HCT116 (cell line): ENCODE measurements at regions not wholly inside any gene's neighbourhood (a gene's known extent, or its start where the extent isn't known, plus 50 kb on each side); places are given as distances from the start of the nearest gene placed in this dataset.

Experiments used
- ATAC-seq: fragments of 200-7000 bp; cut with Tn5 transposase; 2 replicates; pipeline ENCODE4 v1.9.1; 2020; ENCODE audit warnings: mild to moderate bottlenecking, moderate library complexity
- BruUV-seq: library from RNA; stranded (reverse); fragments of 400-500 nt; replicated peaks from 2 replicates; lab custom pipeline; 2021; lab: Mats Ljungman, UMichigan
- CTCF ChIA-PET: fragments of 300-600 bp; sonication (Branson Sonifier 250); formaldehyde crosslinking; loops from one replicate; lab custom pipeline; 2021; ENCODE audit warnings: antibody characterized with exemption; lab: Charles Lee
- POLR2A ChIA-PET: fragments of 300-600, 350-600 bp; sonication (Branson Sonifier 250); formaldehyde crosslinking; loops from one replicate; lab custom pipeline; 2021; ENCODE audit warnings: antibody characterized with exemption; lab: Charles Lee
- RAD21 ChIA-PET, 2 experiments: fragments of 300-600 bp; sonication (Branson Sonifier 250); formaldehyde crosslinking; loops; one replicate each; lab custom pipeline; 2023; ENCODE audit warnings: low total read pairs in 2 of 2; ENCODE audit not compliant: uncharacterized antibody in 2 of 2, unreplicated experiment in 2 of 2, low non-redundant PET in 1 of 2; lab: Charles Lee
- DNase-seq: peaks from one replicate; pipeline ENCODE4 v3.0.0-alpha.2; 2010; ENCODE audit warnings: low read depth, low spot score
- H2AFZ ChIP-seq: fragments of 200-600 bp; shearing (Covaris generic), sonication (generic); 2 replicates; pipeline ENCODE4 v1.6.1; 2017; ENCODE audit warnings: low read depth, mixed run types, mixed read lengths, antibody characterized with exemption, low read length; ENCODE audit not compliant: poor library complexity, severe bottlenecking
- H3K27ac ChIP-seq: 2 replicates; pipeline ENCODE4 v1.5.1; 2012; ENCODE audit warnings: low read depth, low read length
- H3K27me3 ChIP-seq: fragments of 200-600 bp; sonication (generic); 2 replicates; pipeline ENCODE4 v1.6.1; 2016; ENCODE audit warnings: mixed run types, low read length, mixed read lengths; ENCODE audit not compliant: insufficient read depth
- H3K36me3 ChIP-seq, 2 experiments: fragments of 200-500 bp in 1 of 2; fragments of 200-600 bp in 1 of 2; sonication (Bioruptor generic) in 1 of 2; sonication (generic) in 1 of 2; 2 replicates each; pipeline versions ENCODE4 v1.5.1 to v1.6.1; 2014 to 2016; ENCODE audit warnings: low read length in 2 of 2, inconsistent platforms in 1 of 2, mixed read lengths in 1 of 2, mixed run types in 1 of 2; ENCODE audit not compliant: insufficient read depth in 2 of 2, control insufficient read depth in 1 of 2
- H3K4me1 ChIP-seq, 2 experiments: fragments of 200-600 bp in 1 of 2; sonication (generic) in 1 of 2; 2 replicates each; pipeline versions ENCODE4 v1.5.1 to v1.6.1; 2012 to 2017; ENCODE audit warnings: low read length in 2 of 2, inconsistent platforms in 1 of 2, mild to moderate bottlenecking in 1 of 2, mixed read lengths in 1 of 2, mixed run types in 1 of 2, moderate library complexity in 1 of 2; ENCODE audit not compliant: insufficient read depth in 2 of 2, control insufficient read depth in 1 of 2
- H3K4me2 ChIP-seq: fragments of 200-600 bp; sonication (generic); 2 replicates; pipeline ENCODE4 v1.6.1; 2017; ENCODE audit warnings: mixed run types, low read length, mixed read lengths
- H3K4me3 ChIP-seq, 2 experiments: fragments of 200-600 bp in 1 of 2; sonication (generic) in 1 of 2; replicated peaks in 1 of 2; 2 replicates each; pipeline ENCODE4 v1.5.1; 2011 to 2016; ENCODE audit warnings: low read length in 2 of 2, control low read depth in 1 of 2, low read depth in 1 of 2, mild to moderate bottlenecking in 1 of 2, mixed read lengths in 1 of 2, mixed run types in 1 of 2
- H3K79me2 ChIP-seq: fragments of 200-600 bp; sonication (generic); 2 replicates; pipeline ENCODE4 v1.6.1; 2017; ENCODE audit warnings: mild to moderate bottlenecking, mixed run types, low read length, moderate library complexity, mixed read lengths; ENCODE audit not compliant: insufficient read depth
- H3K9ac ChIP-seq: fragments of 200-600 bp; sonication (generic); 2 replicates; pipeline ENCODE4 v1.6.1; 2016; ENCODE audit warnings: low read length, mixed read lengths
- H3K9me2 ChIP-seq: fragments of 200-600 bp; sonication (generic), shearing (Covaris generic); 2 replicates; pipeline ENCODE4 v1.6.1; 2017; ENCODE audit warnings: mixed run types, mild to moderate bottlenecking, moderate library complexity; ENCODE audit not compliant: insufficient read depth
- H3K9me3 ChIP-seq, 2 experiments: fragments of 200-500 bp in 1 of 2; fragments of 200-600 bp in 1 of 2; sonication (Bioruptor generic) in 1 of 2; sonication (generic) in 1 of 2; 2 replicates each; pipeline ENCODE4 v1.6.1; 2014 to 2017; ENCODE audit warnings: low read length in 2 of 2, mixed read lengths in 2 of 2, inconsistent platforms in 1 of 2, low read depth in 1 of 2, mild to moderate bottlenecking in 1 of 2, mixed run types in 1 of 2, moderate library complexity in 1 of 2; ENCODE audit not compliant: control insufficient read depth in 1 of 2, insufficient read depth in 1 of 2
- H4K20me1 ChIP-seq: fragments of 200-600 bp; sonication (generic), shearing (Covaris generic); 2 replicates; pipeline ENCODE4 v1.6.1; 2017; ENCODE audit warnings: mixed run types, mild to moderate bottlenecking, moderate library complexity; ENCODE audit not compliant: insufficient read depth
- CEBPB ChIP-seq: IDR thresholded peaks from 2 replicates; pipeline ENCODE4 v1.6.1; 2012; ENCODE audit warnings: low read depth
- CTCF ChIP-seq, 3 experiments: fragments of 200-600 bp in 1 of 3; sonication (generic) in 1 of 3; IDR thresholded peaks in 2 of 3; conservative IDR thresholded peaks in 1 of 3; 2 replicates each; pipeline ENCODE4 v1.5.1; 2012 to 2017; ENCODE audit warnings: low read depth in 2 of 3, low read length in 2 of 3, antibody characterized with exemption in 1 of 3, borderline replicate concordance in 1 of 3, control low read depth in 1 of 3, mild to moderate bottlenecking in 1 of 3, mixed read lengths in 1 of 3, mixed run types in 1 of 3, moderate library complexity in 1 of 3; ENCODE audit not compliant: insufficient read depth in 1 of 3
- EGR1 ChIP-seq: IDR thresholded peaks from 2 replicates; pipeline ENCODE4 v1.6.1; 2012; ENCODE audit warnings: low read depth
- MAX ChIP-seq: IDR thresholded peaks from 2 replicates; pipeline ENCODE4 v1.6.1; 2012
- RAD21 ChIP-seq: IDR thresholded peaks from 2 replicates; pipeline ENCODE4 v1.6.1; 2012; ENCODE audit warnings: low read depth, mild to moderate bottlenecking
- SRF ChIP-seq: IDR thresholded peaks from 2 replicates; pipeline ENCODE4 v1.6.1; 2012; ENCODE audit warnings: low read depth
- YY1 ChIP-seq: IDR thresholded peaks from 2 replicates; pipeline ENCODE4 v1.6.1; 2011; ENCODE audit warnings: low read length, low read depth, moderate library complexity, mild to moderate bottlenecking; ENCODE audit not compliant: insufficient replicate concordance; ENCODE audit errors: extremely low read depth
- ZBTB33 ChIP-seq: IDR thresholded peaks from 2 replicates; pipeline ENCODE4 v1.6.1; 2011; ENCODE audit warnings: mild to moderate bottlenecking, low read length, moderate library complexity; ENCODE audit not compliant: insufficient replicate concordance; ENCODE audit errors: extremely low read depth
- ZFX ChIP-seq: fragments of 450-650 bp; IDR thresholded peaks from 2 replicates; pipeline ENCODE4 v1.6.1; 2017
- intact Hi-C: fragments of 100-400 bp; cut with micrococcal nuclease; formaldehyde crosslinking; loops from 2 replicates; pipeline ENCODE4 v1.10.0; 2022
- TF ChIP-seq, protein P1 (sequence below): IDR thresholded peaks from 2 replicates; pipeline ENCODE4 v1.6.1; 2012; ENCODE audit warnings: low read depth
- TF ChIP-seq, protein P2 (sequence below): IDR thresholded peaks from 2 replicates; pipeline ENCODE4 v1.6.1; 2012

DNA sequence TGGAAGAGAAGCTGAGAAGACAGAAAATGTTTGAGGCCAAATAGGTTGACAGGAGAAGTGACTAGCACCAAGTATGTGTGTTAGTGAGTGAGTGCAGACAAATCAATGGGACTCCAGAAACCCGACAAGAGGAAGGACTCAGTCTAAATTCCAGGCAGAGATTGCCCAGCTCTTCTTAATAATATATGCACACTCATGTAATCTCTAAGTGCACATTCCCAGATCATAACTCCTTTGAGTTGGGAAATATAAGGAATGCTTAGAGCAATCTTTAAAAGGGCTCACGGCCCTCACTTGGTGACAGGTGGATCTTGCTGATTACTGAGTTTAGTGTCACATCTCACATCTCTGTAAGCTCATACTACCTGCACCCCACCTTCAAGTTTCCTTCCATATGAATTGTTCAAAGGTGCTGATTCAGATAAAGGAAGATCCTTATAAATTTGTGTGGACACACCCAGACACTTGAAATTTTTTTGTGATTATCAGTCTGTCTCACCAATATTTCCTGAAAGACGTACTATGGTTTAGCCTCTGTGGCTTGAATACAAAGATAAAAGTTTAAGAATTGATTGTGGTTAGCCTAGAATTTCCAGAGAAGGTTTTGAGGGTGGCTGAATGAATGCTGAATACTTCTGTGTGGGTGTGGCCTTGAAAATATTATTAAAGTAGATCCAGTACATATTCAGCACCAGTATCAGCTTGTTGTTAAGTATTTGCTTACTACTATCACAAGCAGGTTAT lies 205.1 kb upstream of the UGT8 start:
- Histone ChIP-seq H3K9ac (no peak overlapping the region), H3K4me1 (no peaks in the 10 kb centered on the region), H3K79me2 (no peaks in the 10 kb centered on the region), H3K9me2 (no peaks in the 10 kb centered on the region), H3K4me2 (no peak overlapping the region), H2AFZ (no peak overlapping the region), H3K9me3 (no peaks in the 10 kb centered on the region), H3K27ac (no peak overlapping the region), H3K27me3 (no peaks in the 10 kb centered on the region), H3K36me3 (no peaks in the 10 kb centered on the region), H4K20me1 (no peaks in the 10 kb centered on the region), H3K4me3 (no peak overlapping the region)
- POLR2A ChIA-PET, result interaction anchor here (1.0 kb wide), 1 partner anchor 9 kb away, joined by 3 read pairs; no protein-coding TSS in a partner anchor
- CTCF ChIA-PET, result interaction anchor here (1.4 kb wide), 1 partner anchor 265 kb away, joined by 5 read pairs; no protein-coding TSS in a partner anchor
- RAD21 ChIA-PET, result no interaction called here
- no TSS peak for BruUV-seq
- intact Hi-C loops, result no loop called here
- DNase-seq (no peak), ATAC-seq (no peak; the same call in 1 of the 2 replicates)
- TF ChIP-seq ZBTB33, result no peak
- no peak for TF ChIP-seq MAX
- TF ChIP-seq EGR1, result no peak
- TF ChIP-seq ZFX, result no peak
- TF ChIP-seq YY1, result no peak
- TF ChIP-seq, protein P1, sequence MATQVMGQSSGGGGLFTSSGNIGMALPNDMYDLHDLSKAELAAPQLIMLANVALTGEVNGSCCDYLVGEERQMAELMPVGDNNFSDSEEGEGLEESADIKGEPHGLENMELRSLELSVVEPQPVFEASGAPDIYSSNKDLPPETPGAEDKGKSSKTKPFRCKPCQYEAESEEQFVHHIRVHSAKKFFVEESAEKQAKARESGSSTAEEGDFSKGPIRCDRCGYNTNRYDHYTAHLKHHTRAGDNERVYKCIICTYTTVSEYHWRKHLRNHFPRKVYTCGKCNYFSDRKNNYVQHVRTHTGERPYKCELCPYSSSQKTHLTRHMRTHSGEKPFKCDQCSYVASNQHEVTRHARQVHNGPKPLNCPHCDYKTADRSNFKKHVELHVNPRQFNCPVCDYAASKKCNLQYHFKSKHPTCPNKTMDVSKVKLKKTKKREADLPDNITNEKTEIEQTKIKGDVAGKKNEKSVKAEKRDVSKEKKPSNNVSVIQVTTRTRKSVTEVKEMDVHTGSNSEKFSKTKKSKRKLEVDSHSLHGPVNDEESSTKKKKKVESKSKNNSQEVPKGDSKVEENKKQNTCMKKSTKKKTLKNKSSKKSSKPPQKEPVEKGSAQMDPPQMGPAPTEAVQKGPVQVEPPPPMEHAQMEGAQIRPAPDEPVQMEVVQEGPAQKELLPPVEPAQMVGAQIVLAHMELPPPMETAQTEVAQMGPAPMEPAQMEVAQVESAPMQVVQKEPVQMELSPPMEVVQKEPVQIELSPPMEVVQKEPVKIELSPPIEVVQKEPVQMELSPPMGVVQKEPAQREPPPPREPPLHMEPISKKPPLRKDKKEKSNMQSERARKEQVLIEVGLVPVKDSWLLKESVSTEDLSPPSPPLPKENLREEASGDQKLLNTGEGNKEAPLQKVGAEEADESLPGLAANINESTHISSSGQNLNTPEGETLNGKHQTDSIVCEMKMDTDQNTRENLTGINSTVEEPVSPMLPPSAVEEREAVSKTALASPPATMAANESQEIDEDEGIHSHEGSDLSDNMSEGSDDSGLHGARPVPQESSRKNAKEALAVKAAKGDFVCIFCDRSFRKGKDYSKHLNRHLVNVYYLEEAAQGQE, result no peak
- no peak for TF ChIP-seq CTCF (IDR thresholded peaks at IDR 0.05 in 2 of 3, conservative IDR thresholded peaks at IDR 0.05 in 1 of 3; ENCODE audit: borderline replicate concordance in 1 of 3, insufficient read depth in 1 of 3, low read depth in 2 of 3, low read length in 2 of 3)
- TF ChIP-seq, protein P2, sequence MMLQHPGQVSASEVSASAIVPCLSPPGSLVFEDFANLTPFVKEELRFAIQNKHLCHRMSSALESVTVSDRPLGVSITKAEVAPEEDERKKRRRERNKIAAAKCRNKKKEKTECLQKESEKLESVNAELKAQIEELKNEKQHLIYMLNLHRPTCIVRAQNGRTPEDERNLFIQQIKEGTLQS, result no peak
- TF ChIP-seq CEBPB, result no peak
- no peak for TF ChIP-seq RAD21
- TF ChIP-seq SRF, result no peak
